Activated CD4-positive, alpha-beta T cell treated with anti-CD3 and anti-CD28 coated beads, Interleukin-2, amount 50 U/mL, for 16 hours (primary cell): ENCODE measurements at regions not wholly inside any gene's neighbourhood (a gene's known extent, or its start where the extent isn't known, plus 50 kb on each side); places are given as distances from the start of the nearest gene placed in this dataset.

ENCODE experiments used
- DNase-seq: peaks from one replicate; pipeline ENCODE4 v3.0.0-alpha.2; 2020

DNA sequence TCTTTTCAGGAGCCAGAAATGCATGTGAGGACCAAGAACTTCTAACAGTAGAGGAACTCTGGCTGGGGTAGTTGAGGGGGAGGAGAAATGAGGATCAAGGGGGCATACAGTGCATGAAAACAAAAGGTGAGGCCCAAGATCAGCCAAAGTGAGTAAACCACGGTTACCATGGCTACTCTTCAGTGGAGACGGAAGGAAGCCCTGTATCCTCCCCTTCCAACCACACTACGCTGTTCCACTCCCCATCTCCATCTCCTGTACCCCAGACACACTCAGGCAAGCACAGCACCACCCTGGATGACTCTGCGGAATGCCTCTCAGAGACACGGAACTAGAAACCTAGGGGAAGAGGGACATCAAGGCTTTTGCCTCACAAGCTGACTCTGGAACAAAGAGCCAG, 157.6 kb upstream of the CAMK1G start:
- no peak for DNase-seq

DNA sequence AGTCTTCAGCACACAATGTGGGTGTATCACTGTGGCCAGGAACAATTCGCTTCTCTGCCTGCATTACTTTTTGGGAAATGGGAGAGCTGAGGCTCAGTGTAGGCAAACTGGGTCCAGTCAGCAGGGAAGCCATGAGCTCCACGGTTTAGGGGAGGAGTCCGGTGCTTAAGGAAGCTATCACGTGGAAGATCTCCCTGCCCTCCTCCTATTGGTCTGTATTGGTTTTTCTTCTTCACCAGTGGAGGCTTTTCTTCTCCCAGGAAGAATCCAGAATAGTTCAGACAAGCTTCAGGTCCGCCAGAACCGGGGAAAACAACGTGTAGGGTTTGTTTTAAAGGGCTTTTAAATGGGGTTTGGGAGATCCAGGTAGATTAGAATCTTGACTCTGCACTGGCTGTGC, 156.2 kb upstream of the CAMK1G start:
- DNase-seq = no peak

DNA sequence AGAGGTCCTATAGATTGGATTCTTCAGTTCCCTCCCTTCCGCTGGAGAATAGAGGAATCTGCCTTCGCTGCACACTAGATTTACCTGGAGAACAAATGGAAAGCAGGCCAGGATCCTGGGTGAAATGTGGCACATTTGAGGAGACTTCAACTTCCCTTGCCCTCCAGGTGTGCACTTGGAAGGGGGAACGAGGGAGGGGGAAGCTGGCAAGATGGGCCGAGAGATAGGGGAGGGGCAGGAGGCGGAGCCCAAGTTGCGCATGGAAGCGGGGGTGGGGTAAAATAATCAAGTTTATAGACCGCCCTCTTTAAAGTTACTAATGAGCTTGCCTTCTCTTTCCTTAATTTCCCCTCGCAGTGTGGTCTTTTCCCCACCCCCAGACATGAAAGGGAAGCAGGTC, 155.7 kb upstream of the CAMK1G start:
- DNase-seq = no peak

DNA sequence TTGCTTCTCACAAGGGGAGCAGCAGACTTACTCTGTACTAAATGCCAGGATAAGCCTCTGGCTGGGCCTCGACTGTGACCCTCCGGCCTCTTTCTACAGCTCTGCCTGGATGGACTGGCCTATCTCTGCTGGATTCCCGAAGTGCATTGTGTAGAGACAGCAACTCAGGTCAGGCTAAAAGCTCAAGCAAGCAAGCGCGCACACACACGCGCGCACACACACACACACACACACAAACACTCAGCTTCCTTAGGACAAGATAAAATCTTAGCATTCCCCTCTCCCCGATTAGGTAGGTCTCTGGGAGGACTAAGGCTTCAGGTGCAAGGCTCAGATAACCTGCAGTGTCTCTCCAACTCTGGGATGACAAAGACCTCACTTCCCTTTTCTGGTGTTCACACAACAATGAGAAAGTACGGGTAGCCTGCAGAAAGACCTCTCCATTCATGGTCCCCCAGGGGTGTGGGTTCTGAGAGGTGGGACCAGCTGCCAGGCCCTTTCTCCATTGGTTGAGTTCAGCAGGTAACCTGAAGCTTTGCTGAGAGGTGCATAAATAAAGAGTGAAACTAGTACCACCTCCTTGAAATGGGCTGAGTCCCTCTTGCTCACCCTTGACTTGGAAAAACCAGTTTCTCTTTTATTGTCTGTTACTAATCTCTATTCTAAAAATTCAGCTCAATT, 155.1 kb upstream of the CAMK1G start:
- DNase-seq = no peak

DNA sequence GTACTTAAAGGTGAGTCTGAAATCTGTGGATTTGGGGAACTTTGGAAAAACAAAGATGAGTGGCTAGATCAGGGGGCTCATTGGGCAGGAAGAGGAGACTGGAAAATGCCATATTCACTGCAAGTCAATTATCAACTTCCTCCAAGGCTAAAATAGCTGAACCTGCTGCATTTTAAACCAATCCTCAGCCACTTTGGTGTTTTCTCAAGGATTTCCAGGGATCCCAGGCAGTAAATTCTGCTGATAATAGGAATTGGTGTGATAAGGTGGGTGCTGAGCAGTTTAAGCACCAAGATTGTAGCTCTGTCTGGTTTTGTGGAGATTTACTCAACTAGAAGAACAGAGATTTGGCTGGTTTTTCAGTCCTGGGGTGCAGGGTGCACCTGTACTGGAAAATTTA, 153.9 kb upstream of the CAMK1G start:
- no peak for DNase-seq

DNA sequence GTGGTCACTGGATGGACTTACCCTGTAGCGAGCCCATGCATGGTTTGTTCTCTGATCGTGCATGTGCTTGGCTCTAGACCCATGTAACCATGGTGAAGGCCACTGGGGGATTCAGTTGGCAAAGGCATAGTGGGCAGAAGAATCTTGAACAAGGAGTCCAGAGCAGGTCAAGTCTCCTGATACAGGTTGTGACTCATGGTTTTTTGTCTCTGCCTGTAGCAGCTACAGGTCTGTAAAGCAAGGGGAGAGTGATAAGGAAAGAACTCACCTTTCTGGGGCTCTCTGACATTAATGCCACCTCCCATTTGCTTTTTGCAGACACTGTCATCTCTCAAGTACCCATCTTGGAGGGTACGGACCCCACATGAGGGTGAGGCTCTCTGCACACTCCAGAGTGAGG, 153.4 kb upstream of the CAMK1G start:
- DNase-seq = no peak

DNA sequence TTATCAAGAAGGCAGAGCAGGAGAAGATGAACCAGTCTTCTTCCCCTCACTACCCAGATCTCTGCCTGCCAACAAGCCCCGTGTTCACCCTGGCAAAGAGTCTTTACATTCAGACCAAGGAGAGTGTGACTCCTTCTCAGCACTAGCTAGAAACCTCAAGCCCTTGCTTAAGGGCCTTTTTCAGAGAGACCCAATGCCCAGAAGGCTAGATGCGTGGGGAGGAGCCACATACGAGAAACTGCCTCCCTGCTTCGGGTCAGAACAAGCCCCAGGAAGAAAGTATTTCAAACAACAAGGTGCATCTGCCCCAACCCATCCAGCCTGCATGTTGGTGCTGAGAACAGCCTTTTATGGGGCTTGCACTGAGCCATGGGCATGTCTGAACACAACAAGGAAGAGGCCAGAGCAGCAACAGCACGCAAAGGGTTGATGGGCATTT, 152.7 kb upstream of the CAMK1G start:
- DNase-seq = no peak

DNA sequence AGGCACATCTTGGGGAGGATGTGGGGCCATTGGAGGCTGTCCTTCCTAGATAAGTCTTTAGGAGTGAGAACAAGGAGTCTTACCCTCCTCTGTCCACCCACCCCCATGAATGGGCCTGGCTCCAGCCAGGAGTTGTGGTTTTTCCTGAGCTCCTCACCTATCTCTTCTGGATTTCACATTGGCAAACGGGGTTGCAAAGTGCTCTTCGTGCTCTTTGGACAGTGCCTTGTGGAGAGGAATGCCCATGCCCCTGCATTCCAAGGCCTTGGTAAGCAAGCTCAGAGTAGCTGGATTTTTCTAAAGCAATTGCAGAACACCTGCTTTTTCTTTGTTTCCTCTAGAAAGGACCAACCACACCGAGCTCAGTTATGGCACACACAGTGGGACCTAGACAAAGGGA, 152.1 kb upstream of the CAMK1G start:
- DNase-seq = no peak

DNA sequence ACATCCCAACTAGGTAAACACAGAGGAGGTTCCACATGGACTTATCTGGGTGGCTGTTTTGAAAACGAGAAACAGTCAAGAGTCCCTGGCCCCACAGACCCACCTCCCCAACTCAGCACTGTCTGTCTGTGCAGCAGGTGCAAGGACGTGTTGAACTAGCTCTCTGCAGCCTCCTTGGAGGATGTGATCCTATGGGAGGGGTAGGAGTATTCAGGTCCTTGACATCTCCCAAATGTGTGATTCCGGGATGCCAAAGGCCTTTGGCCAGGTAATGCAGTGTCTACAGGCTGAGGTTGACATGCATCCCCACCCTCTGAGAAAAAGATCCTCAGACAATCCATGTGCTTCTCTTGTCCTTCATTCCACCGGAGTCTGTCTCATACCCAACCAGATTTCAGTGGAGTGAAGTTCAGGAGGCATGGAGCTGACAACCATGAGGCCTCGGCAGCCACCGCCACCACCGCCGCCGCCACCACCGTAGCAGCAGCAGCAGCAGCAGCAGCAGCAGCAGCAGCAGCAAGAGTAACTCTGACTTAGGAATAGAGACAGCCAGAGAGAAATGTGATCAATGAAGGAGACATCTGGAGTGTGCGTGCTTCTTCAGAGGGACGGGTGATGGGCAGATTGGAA, 151.6 kb upstream of the CAMK1G start:
- DNase-seq = no peak

DNA sequence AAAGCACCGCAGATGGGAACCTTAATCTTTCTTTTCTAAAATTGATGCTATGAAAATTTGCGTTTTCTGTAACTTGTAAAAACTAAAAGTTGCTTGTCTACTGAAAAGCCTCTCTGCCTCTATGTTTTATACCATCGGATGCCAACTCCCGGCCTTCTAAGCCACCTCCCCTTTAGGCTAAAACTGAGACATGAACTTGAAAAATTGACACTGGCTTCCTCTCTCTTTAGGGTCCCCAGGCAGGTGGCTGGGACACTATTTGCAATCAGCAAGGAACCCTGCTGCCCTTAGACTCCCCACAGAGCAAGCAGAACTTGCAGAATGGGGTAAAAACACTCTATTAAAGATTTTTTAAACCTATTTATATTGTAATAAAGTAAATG, 151.1 kb upstream of the CAMK1G start:
- DNase-seq = no peak

DNA sequence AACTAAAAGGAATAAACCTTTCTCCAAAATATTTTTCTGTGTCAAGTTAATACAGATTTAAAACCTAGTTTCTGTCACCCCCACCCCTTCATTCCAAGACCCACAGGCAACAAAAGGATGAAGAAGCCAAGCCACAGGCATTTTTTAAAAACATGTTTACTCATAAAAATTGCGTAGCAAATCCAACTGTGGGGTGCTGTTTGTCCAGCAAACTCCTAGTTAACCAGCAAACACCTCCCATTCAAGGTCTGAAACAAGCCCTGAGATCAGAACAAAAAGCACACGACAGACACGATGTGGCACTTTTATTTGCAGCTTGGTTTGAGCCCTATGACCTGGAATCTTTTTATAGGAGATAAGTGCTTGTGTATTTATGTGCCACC, 149.9 kb upstream of the CAMK1G start:
- DNase-seq = no peak

DNA sequence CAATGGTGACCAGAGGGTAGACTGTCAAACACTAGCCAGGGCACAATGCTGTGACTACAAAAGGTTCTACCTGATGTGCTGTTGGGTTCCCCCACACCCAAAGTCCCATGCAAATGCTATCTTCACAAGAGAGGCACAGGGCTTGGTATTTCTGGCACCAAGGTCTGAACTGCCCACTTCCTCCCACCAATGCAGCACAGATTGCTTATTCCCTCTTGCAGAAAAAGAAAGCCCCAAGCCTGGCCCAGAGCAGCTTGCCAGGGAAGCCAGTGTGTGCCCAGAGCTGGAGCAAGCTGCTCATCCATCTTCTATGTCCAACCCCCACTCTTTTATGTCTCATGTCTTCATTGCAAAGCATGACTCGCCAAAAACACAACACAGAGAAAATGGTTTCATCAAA, 149.4 kb upstream of the CAMK1G start:
- DNase-seq = no peak

DNA sequence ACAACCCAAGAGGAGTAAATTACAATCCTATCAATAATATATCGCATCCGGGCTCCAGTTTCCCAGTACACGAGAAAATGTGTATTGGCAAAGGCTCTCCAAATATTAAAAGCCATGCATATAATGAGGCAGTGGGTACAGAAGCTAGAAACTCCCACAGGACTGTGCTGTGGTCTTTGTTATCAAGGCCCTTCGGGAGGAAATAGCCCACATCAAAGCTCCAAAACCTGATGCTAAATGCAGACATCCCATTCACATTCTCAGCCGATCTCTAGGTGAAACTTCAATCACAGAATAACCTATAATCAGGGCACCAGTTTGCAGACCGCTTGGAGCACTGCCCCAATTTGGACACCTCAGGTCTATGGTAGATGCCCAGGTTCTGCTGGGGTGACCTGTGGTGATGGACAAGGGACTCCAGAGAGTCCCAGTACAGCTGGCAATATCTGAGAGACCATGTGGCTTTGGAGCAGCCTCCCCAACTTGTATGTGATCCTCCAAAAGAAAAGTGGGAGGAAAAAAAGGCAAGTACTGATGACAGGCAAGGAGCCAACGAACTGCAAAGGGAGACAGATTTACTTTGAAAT, 148.8 kb upstream of the CAMK1G start:
- DNase-seq = no peak

DNA sequence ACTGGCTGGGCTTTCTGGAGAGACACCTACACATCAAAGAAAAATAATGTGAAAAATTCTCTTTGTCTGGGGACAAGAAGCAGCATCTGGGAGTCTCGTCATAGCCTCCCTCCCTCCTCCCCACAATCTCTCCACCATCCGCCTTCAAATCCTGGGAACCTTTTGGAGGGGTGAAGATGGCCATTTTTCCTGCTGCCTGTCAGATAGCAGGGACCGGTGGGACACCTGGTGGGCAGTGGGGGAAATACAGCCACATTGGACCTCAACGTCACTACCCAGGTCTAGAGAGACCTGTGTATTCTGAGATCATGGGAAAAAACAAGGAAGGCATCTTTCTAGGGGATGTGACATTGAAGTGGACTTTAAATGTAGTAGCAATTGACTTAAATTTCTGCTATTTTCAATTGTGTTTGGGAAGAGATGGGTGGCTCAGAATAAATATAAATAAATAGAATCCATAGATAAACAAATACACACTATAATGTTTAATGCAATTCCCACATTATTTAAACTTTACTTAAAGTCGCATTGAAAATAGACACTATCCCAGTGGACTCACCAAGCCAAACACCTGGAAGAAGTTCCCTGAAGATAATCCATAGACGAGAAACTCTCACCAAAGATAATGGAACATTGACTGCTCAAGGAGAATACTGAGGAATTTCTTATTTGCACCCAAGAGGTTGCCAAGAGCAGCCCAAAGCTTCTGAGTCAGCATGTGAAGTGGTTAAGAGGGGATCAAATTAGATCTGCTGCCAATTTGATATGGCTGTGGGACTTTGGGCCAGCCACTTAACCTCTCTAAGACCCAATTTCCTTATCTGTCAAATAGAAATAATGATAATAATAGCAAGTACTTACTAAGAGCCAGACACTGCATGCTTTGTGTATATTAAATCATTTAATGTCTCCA, 147.6 kb upstream of the CAMK1G start:
- DNase-seq = peak; percentile 56

DNA sequence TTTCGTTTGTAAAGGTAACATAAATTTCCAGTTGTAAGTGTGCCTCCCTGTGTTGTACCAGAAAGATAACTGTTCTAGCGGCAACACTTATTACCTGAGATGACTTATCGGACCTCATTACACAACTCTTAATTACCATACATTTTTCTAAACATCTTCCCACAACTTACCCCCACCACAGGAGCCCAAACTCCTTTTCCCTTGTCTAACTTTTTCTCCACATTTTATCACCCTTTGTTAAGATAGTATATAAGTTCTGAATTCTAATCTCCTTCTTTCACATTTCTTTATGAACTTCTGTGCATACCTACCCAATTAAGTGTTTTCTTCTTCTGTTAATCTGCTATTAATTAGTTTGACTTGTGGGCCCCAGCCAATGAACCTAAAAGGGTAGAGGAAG, 143.7 kb upstream of the CAMK1G start:
- no peak for DNase-seq

DNA sequence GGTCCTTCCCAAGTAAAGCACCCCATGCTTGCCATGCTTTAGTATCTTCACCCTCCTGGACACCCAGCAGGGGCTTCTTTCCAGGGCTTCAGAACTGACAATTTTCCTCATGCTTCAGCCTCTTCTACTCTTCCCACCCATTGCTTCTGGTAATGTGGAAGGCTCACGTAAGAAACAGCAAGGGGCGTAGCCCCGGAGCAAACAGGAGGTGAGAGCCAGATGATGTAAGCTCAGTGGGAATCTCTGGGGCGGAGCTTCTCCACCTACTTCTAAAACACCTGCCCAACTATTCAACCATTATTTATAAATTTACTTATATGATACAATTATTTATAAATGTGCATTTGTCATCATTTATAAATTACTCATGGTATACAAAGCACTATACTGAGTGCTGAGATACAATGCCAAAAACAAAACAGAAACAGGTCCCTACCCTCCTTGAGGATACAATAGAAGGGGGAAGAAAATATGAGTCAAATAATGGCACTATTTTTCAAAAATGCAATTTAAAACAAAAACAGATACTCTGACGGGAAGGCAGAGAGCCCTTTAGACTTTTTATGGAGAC, 140.1 kb upstream of the CAMK1G start:
- DNase-seq = no peak

DNA sequence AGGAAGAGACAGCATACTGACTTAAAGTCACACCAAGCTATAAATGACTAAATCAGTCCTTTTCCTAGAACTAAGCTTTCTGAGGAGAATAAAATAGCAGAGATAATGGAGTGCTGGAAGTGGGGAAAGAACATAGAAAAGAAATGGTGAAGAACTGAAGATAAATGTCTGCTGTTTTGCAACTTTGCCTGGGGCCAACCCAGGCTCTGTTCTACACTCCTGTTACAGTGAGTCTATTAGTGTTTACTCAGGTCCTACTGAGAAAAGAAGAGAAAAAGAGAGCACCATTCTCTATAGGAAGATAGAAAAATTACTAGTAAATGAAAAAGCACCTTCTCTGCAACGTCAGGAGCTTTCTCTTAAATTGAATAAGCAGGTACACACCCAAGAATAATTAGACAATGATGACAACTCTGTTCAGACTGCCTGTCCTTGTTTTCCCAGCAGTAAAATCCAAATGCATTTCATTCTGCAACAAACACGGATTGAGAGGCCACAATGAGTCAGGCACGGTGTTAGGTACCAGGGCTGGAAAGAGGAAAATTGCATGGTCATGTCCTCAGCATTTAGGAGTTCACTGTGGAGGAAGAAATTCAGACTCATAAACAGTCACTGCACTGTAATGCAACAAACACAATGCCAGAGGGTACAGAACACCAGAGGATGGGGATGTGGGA, 139.4 kb upstream of the CAMK1G start:
- DNase-seq = no peak

DNA sequence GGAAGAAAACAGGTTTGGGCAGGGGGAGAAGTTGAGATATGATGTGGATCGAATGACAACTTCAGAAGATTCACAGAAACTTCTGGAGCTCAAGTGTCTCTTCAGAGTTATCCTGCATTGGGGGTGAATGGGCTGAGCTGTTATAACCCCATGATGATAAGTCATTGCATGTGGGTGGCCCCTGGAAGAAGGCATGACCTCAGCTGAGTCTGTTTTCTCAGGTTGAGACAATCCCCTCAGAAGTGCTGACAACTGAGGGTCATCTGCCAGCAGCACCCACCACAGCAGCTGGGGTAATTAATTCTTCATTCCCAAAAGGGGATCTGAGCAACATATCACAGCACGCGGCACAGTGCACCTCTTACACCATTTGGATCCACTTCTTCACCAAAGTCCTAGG, 138.6 kb upstream of the CAMK1G start:
- no peak for DNase-seq

DNA sequence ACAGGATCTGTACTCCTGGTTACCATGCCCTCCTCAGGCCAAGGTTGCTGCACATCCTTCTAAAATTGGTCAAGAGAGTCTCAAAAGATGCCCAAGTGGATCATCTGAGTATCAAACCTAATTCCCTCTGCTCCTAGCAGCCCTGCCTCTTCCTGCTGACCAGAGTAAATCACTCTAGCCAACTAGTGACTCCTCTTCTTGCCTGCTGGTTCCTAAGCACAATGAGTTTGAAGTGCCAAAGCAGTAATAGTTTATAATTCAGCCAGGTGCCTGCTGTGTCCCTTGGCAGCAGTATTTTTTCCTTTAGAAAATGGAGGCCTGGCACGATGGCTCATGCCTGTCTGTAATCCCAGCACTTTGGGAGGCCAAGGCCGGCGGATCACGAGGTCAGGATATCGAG, 137.9 kb upstream of the CAMK1G start:
- DNase-seq = no peak

DNA sequence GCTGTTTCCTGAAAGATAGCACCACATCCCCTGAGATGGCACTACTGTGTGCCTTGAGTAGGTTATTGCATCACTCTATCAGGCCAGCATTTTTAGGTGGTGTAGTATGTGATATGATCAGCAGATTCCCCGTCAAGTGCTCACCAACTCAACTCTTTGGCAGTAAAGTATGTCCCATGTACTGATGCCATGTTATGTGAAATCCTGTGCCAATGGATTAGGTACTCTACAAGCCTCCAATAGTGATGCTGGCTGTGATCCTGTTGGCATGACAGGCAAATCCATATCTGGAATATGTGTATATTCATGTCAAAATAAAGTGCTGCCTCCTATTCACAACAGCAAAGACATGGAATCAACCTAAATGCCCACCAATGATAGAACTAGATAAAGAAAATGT, 137.2 kb upstream of the CAMK1G start:
- no peak for DNase-seq

DNA sequence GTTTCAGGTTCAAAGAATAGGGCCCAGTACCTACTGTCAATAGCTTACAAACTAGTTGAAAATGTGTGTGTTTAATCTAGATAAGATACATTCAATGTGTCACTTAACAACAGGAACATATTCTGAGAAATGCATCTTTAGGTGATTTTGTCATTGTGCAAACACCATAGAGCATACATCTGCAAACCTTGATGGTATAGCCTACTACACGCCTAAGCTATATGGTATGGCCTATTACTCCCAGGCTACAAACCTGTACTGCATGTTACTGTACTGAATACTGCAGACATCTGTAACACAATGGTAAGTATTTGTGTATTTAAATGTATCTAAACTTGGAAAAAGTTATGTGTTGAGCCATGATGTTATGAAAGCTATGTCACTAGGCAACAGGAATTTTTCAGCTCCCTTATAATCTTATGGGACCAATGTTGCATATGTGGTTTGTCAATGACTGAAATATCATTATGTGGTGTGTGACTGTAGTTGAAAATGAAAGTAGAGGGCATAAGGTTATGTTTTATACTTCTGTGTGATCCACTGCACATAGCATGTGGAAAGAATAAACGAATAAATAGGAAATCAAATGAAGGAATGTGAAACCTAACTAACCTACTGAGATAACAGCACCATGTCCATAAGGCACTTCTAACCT, 129.0 kb upstream of the CAMK1G start:
- no peak for DNase-seq

DNA sequence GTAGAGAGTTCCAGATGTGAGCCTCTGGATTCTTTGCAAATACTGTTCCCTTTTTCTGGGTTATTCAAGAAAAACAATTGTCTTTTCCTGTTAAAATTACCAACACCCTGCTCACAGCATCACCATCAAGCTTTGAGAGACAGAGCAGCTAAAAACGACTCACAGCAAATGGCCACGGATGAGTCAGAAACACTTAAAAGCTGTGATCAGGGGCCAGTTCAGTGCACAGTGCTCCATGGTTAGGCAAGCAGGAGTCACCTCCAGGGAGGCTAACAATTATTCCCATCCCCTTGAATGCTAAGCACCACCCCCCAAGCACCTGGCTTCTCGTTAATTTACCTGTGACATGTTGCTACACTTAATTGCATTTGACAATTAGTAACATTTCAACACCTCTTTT, 128.4 kb upstream of the CAMK1G start:
- no peak for DNase-seq
